Hepatocyte (in vitro differentiated cells): ENCODE measurements at regions not wholly inside any gene's neighbourhood (a gene's known extent, or its start where the extent isn't known, plus 50 kb on each side); places are given as distances from the start of the nearest gene placed in this dataset.

Experiments used
- DNase-seq: peaks from one replicate; pipeline ENCODE4 v3.0.0-alpha.2; 2016; ENCODE audit warnings: low spot score
- H2AFZ ChIP-seq: fragments of 200-600 bp; sonication (generic); 2 replicates; pipeline ENCODE4 v1.6.0; 2016; ENCODE audit warnings: antibody characterized with exemption, mild to moderate bottlenecking
- H3K27ac ChIP-seq: fragments of 200-600 bp; sonication (generic); 2 replicates; pipeline ENCODE4 v1.5.1; 2016; ENCODE audit warnings: mild to moderate bottlenecking
- H3K27me3 ChIP-seq: fragments of 200-600 bp; sonication (generic); 2 replicates; pipeline ENCODE4 v1.6.1; 2016
- H3K36me3 ChIP-seq: fragments of 200-600 bp; sonication (generic); replicated peaks from 2 replicates; pipeline ENCODE4 v1.5.1; 2016; ENCODE audit warnings: low read depth; ENCODE audit not compliant: insufficient read depth
- H3K4me1 ChIP-seq: fragments of 200-600 bp; sonication (generic); 2 replicates; pipeline ENCODE4 v1.5.1; 2016; ENCODE audit warnings: mild to moderate bottlenecking, moderate library complexity; ENCODE audit not compliant: insufficient read depth
- H3K4me2 ChIP-seq: fragments of 200-600 bp; sonication (generic); 2 replicates; pipeline ENCODE4 v1.6.0; 2016
- H3K4me3 ChIP-seq: fragments of 200-600 bp; sonication (generic); 2 replicates; pipeline ENCODE4 v1.5.1; 2016; ENCODE audit warnings: mild to moderate bottlenecking
- H3K79me2 ChIP-seq: fragments of 200-600 bp; sonication (generic); 2 replicates; pipeline ENCODE4 v1.6.0; 2017; ENCODE audit warnings: mild to moderate bottlenecking
- H3K9me2 ChIP-seq: fragments of 200-600 bp; sonication (generic); replicated peaks from 2 replicates; pipeline ENCODE4 v1.6.0; 2017; ENCODE audit warnings: mild to moderate bottlenecking; ENCODE audit not compliant: insufficient read depth
- H3K9me3 ChIP-seq: fragments of 200-600 bp; sonication (generic); 2 replicates; pipeline ENCODE4 v1.5.1; 2016; ENCODE audit warnings: low read depth, mild to moderate bottlenecking
- H4K20me1 ChIP-seq: fragments of 200-600 bp; sonication (generic); 2 replicates; pipeline ENCODE4 v1.6.0; 2016; ENCODE audit warnings: mild to moderate bottlenecking; ENCODE audit not compliant: insufficient read depth, poor library complexity, severe bottlenecking
- CTCF ChIP-seq: fragments of 200-600 bp; sonication (generic); IDR thresholded peaks from 2 replicates; pipeline ENCODE4 v1.5.1; 2016; ENCODE audit warnings: antibody characterized with exemption, mild to moderate bottlenecking; ENCODE audit not compliant: poor library complexity
- EZH2 ChIP-seq: fragments of 200-600 bp; sonication (generic); IDR thresholded peaks from 2 replicates; pipeline ENCODE4 v1.6.1; 2016; ENCODE audit warnings: antibody characterized with exemption, mild to moderate bottlenecking, borderline replicate concordance
- EZH2phosphoT487 ChIP-seq: fragments of 200-600 bp; sonication (generic); IDR thresholded peaks from one replicate; pipeline ENCODE4 v1.6.1; 2018; ENCODE audit warnings: antibody characterized with exemption, mild to moderate bottlenecking, low read depth, moderate library complexity; ENCODE audit not compliant: unreplicated experiment, severe bottlenecking
- WGBS: methylation state at CpG from one replicate; pipeline ENCODE4 v1.1.6; 2016; ENCODE audit warnings: low lambda C conversion rate; ENCODE audit errors: missing lambda C conversion rate; 5-methylcytosine and 5-hydroxymethylcytosine counted together

GRCh38 chr4:54541426-54542118, 116.2 kb upstream of the KIT start:
- 39% methylated on average over 10 of the region's 10 CpGs for WGBS
- no peak for TF ChIP-seq CTCF
- no peak for TF ChIP-seq EZH2phosphoT487
- TF ChIP-seq EZH2, result no peak
- Histone ChIP-seq H3K4me1 (no peaks in the 10 kb centered on the region), H3K4me3 (no peak overlapping the region), H3K9me2 (no peaks in the 10 kb centered on the region), H3K27me3 (peaks cover 4% of the 10 kb centered on the region), H3K4me2 (no peak overlapping the region), H2AFZ (no peak overlapping the region), H3K79me2 (no peaks in the 10 kb centered on the region), H3K27ac (no peak overlapping the region), H3K9me3 (no peaks in the 10 kb centered on the region), H3K36me3 (no peaks in the 10 kb centered on the region), H4K20me1 (no peaks in the 10 kb centered on the region)
- no peak for DNase-seq

GRCh38 chr4:54542119-54542438, 115.7 kb upstream of the KIT start:
- Histone ChIP-seq H3K36me3 (no peaks in the 10 kb centered on the region), H3K27me3 (peaks cover 4% of the 10 kb centered on the region), H3K9me2 (no peaks in the 10 kb centered on the region), H3K4me2 (no peak overlapping the region), H2AFZ (no peak overlapping the region), H3K9me3 (no peaks in the 10 kb centered on the region), H3K4me3 (no peak overlapping the region), H3K4me1 (no peaks in the 10 kb centered on the region), H3K27ac (no peak overlapping the region), H3K79me2 (no peaks in the 10 kb centered on the region), H4K20me1 (no peaks in the 10 kb centered on the region)
- DNase-seq, result no peak
- TF ChIP-seq CTCF (no peak), EZH2 (no peak), EZH2phosphoT487 (no peak)
- WGBS, result 53% methylated on average over 2 of the region's 2 CpGs

- H3K4me1 ChIP-seq, result peaks cover 4% of the 10 kb centered on the region
- no peaks in the 10 kb centered on the region for H3K9me2 ChIP-seq
- H3K27me3 ChIP-seq, result peaks cover 4% of the 10 kb centered on the region
- no peak for TF ChIP-seq EZH2
- no peak for TF ChIP-seq CTCF
- TF ChIP-seq EZH2phosphoT487, result no peak
- no peak overlapping the region for H3K27ac ChIP-seq
- DNase-seq, result no peak
- no peak overlapping the region for H3K4me2 ChIP-seq
- no peaks in the 10 kb centered on the region for H3K9me3 ChIP-seq
- no peaks in the 10 kb centered on the region for H3K36me3 ChIP-seq
- no peaks in the 10 kb centered on the region for H4K20me1 ChIP-seq
- H2AFZ ChIP-seq, result no peak overlapping the region
- WGBS, result 48% methylated on average over 6 of the region's 6 CpGs
- no peak overlapping the region for H3K4me3 ChIP-seq
- no peaks in the 10 kb centered on the region for H3K79me2 ChIP-seq
Measured at GRCh38 chr4:54542540-54543041, 115.2 kb upstream of the KIT start.
